Lung microvascular endothelial cell (primary cell): ENCODE measurements at regions not wholly inside any gene's neighbourhood (a gene's known extent, or its start where the extent isn't known, plus 50 kb on each side); places are given as distances from the start of the nearest gene placed in this dataset.
A peak's percentile ranks its signal among the peaks of the same experiment; 100 is the strongest.
"Not testable (repeated sequence)": the region's sequence is repeated elsewhere in the genome, so short reads cannot be mapped to it uniquely, and the experiment has no call there.

ENCODE experiments used
- DNase-seq, 2 donors: peaks; one replicate each; pipeline versions ENCODE4 v3.0.0 to v3.0.0-alpha.2; 2010; ENCODE audit warnings: low read depth in 2 of 2

- DNase-seq, result no peak
Measured at GRCh38 chr12:78490861-78491260, 373.7 kb upstream of the SYT1 start.

- no peak for DNase-seq
Measured at GRCh38 chr12:78494911-78495310, 369.7 kb upstream of the SYT1 start.

GRCh38 chr12:78501825-78502224 lies 362.7 kb upstream of the SYT1 start:
- no peak for DNase-seq

- no peak for DNase-seq
Measured at GRCh38 chr12:78519422-78519821, 345.2 kb upstream of the SYT1 start.

GRCh38 chr12:78530100-78530765 lies 334.3 kb upstream of the SYT1 start:
- DNase-seq, result no peak

- DNase-seq, result no peak
Measured at GRCh38 chr12:78531831-78532458, 332.6 kb upstream of the SYT1 start.

GRCh38 chr12:78534311-78534710 lies 330.3 kb upstream of the SYT1 start:
- DNase-seq, result no peak

- no peak for DNase-seq
Measured at GRCh38 chr12:78540606-78541336, 323.8 kb upstream of the SYT1 start.

GRCh38 chr12:78550831-78551230 lies 313.7 kb upstream of the SYT1 start:
- no peak for DNase-seq

- DNase-seq, result no peak
Measured at GRCh38 chr12:78555802-78556201, 308.8 kb upstream of the SYT1 start.

GRCh38 chr12:78556651-78557050 lies 307.9 kb upstream of the SYT1 start:
- DNase-seq, result no peak

GRCh38 chr12:78559416-78559815 lies 305.2 kb upstream of the SYT1 start:
- no peak for DNase-seq

- no peak for DNase-seq
Measured at GRCh38 chr12:78559886-78560285, 304.7 kb upstream of the SYT1 start.

- no peak for DNase-seq
Measured at GRCh38 chr12:78560633-78561032, 303.9 kb upstream of the SYT1 start.

GRCh38 chr12:78562368-78563205 lies 302.0 kb upstream of the SYT1 start:
- peak; percentile 53 to 56 for DNase-seq

GRCh38 chr12:78563826-78564225 lies 300.7 kb upstream of the SYT1 start:
- DNase-seq, result no peak

GRCh38 chr12:78566456-78566855 lies 298.1 kb upstream of the SYT1 start:
- DNase-seq, result no peak

GRCh38 chr12:78568321-78569020 lies 296.1 kb upstream of the SYT1 start:
- DNase-seq, result no peak

- no peak for DNase-seq
Measured at GRCh38 chr12:78571953-78572352, 292.6 kb upstream of the SYT1 start.

GRCh38 chr12:78575208-78575607 lies 289.4 kb upstream of the SYT1 start:
- not testable (repeated sequence) for DNase-seq

- DNase-seq, result no peak
Measured at GRCh38 chr12:78579846-78580245, 284.7 kb upstream of the SYT1 start.
